8988T (cell line): ENCODE measurements at regions not wholly inside any gene's neighbourhood (a gene's known extent, or its start where the extent isn't known, plus 50 kb on each side); places are given as distances from the start of the nearest gene placed in this dataset.
"Not testable (repeated sequence)": the region's sequence is repeated elsewhere in the genome, so short reads cannot be mapped to it uniquely, and the experiment has no call there.

Source experiments
- DNase-seq: peaks from one replicate; pipeline ENCODE4 v3.0.0; 2011

- no peak for DNase-seq
These were observed 62.2 kb upstream of the TENM4 start for GRCh38 chr11:79503028-79503427.

GRCh38 chr11:79501707-79502106 lies 60.9 kb upstream of the TENM4 start:
- DNase-seq: no peak

- not testable (repeated sequence) for DNase-seq
These were observed 59.1 kb upstream of the TENM4 start for GRCh38 chr11:79499929-79500328.

DNA sequence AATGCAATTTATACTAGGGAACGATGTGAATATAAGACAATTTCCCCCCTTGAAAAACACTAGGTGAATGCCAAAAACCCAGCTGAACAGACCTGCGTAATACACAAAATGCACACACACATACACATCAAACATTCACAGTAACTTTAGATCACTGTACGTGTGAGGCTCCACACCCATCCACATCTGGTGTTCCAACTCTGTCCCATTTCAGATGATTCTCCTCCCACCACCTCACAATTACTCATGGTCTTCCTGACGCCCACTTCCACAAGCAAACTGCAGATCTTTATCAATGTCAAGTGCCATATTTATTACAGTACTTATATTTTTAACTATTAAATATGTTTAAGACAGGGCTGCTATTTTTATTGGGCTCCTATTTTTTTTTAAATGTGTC lies 57.8 kb upstream of the TENM4 start:
- DNase-seq: no peak

DNA sequence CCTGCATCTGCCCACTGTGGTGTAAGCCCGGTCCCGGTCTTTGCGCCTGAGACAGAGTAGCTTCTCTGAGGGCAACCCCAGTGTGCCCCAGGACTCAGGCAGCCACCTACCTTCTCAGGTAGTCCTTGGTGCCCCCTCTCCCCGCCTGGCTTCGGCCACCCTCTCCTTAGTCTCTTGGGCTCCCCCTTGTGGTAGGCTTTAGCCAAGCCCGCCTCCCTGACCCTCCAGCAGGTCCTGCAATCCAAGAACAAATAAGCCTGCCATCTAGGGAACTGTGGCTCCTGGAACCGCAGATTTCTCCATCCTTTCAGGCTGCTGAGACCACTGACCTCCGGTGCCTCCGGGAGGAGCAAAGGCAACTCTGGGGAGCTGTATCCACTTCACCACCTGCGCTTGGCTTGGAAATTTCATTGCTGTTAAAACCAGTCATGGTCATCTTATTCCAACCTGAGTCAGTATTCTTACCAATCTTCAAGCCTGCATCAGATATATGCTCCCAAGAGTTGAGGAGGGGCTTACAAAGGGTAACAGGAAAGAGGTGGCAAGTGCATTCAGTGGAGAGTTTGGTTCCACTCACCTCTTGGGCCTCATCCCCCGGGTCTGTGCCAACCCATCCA lies 52.8 kb upstream of the TENM4 start:
- DNase-seq: peak; percentile 68

- no peak for DNase-seq
These were observed 51.2 kb upstream of the TENM4 start for GRCh38 chr11:79492008-79492407.
